Prostate gland (tissue), 2 donors: ENCODE measurements at regions not wholly inside any gene's neighbourhood (a gene's known extent, or its start where the extent isn't known, plus 50 kb on each side); places are given as distances from the start of the nearest gene placed in this dataset.

Experiments
- POLR2A ChIP-seq: fragments of 450-650 bp; IDR thresholded peaks from one replicate; pipeline ENCODE4 v1.6.1; 2016; ENCODE audit warnings: antibody characterized with exemption, mild to moderate bottlenecking
- TF ChIP-seq, protein P1 (sequence below), 4 experiments: fragments of 200-600 bp in 2 of 4; fragments of 450-650 bp in 2 of 4; sonication (generic) in 2 of 4; IDR thresholded peaks; 1 replicate in 3 of 4; 2 replicates in 1 of 4; pipeline ENCODE4 v1.5.1; 2016 to 2019; ENCODE audit warnings: antibody characterized with exemption in 4 of 4, mild to moderate bottlenecking in 2 of 4, moderate library complexity in 2 of 4

- TF ChIP-seq, protein P1, sequence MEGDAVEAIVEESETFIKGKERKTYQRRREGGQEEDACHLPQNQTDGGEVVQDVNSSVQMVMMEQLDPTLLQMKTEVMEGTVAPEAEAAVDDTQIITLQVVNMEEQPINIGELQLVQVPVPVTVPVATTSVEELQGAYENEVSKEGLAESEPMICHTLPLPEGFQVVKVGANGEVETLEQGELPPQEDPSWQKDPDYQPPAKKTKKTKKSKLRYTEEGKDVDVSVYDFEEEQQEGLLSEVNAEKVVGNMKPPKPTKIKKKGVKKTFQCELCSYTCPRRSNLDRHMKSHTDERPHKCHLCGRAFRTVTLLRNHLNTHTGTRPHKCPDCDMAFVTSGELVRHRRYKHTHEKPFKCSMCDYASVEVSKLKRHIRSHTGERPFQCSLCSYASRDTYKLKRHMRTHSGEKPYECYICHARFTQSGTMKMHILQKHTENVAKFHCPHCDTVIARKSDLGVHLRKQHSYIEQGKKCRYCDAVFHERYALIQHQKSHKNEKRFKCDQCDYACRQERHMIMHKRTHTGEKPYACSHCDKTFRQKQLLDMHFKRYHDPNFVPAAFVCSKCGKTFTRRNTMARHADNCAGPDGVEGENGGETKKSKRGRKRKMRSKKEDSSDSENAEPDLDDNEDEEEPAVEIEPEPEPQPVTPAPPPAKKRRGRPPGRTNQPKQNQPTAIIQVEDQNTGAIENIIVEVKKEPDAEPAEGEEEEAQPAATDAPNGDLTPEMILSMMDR (IDR thresholded peaks at IDR 0.05): no peak
- no peak for TF ChIP-seq POLR2A
Measured at GRCh38 chr1:185376840-185377635, 60.0 kb upstream of the IVNS1ABP start.
